ENCODE measurements at regions not wholly inside any gene's neighbourhood (a gene's known extent, or its start where the extent isn't known, plus 50 kb on each side); places are given as distances from the start of the nearest gene placed in this dataset.
"Not testable (repeated sequence)": the region's sequence is repeated elsewhere in the genome, so short reads cannot be mapped to it uniquely, and the experiment has no call there.

GRCh38 chr7:131940621-131941165 is 384.3 kb upstream of the PODXL start:
- in situ Hi-C loops (cut with HindIII; ENCODE audit: low sequenced_read_pairs) = loop anchor here (25.0 kb wide), 1 partner anchor 297 kb away; no protein-coding TSS in a partner anchor

- in situ Hi-C loops (cut with HindIII; ENCODE audit: low sequenced_read_pairs) = loop anchor here (25.0 kb wide), 1 partner anchor 299 kb away; no protein-coding TSS in a partner anchor
Measured at GRCh38 chr7:131938788-131939187, 382.4 kb upstream of the PODXL start.

GRCh38 chr7:131937868-131938267 is 381.4 kb upstream of the PODXL start:
- in situ Hi-C loops (cut with HindIII; ENCODE audit: low sequenced_read_pairs) = loop anchor here (25.0 kb wide), 1 partner anchor 299 kb away; no protein-coding TSS in a partner anchor

- in situ Hi-C loops (cut with HindIII; ENCODE audit: low sequenced_read_pairs) = loop anchor here (25.0 kb wide), 1 partner anchor 302 kb away; no protein-coding TSS in a partner anchor
Measured at GRCh38 chr7:131935180-131935579, 378.8 kb upstream of the PODXL start.

GRCh38 chr7:131934452-131934851 is 378.0 kb upstream of the PODXL start:
- in situ Hi-C loops (cut with HindIII; ENCODE audit: low sequenced_read_pairs) = loop anchor here (25.0 kb wide), 1 partner anchor 303 kb away; no protein-coding TSS in a partner anchor

GRCh38 chr7:131933751-131934289 is 377.4 kb upstream of the PODXL start:
- in situ Hi-C loops (cut with HindIII; ENCODE audit: low sequenced_read_pairs) = loop anchor here (25.0 kb wide), 1 partner anchor 303 kb away; no protein-coding TSS in a partner anchor

- in situ Hi-C loops (cut with HindIII; ENCODE audit: low sequenced_read_pairs) = loop anchor here (25.0 kb wide), 1 partner anchor 304 kb away; no protein-coding TSS in a partner anchor
Measured at GRCh38 chr7:131933219-131933618, 376.8 kb upstream of the PODXL start.

- in situ Hi-C loops (cut with HindIII; ENCODE audit: low sequenced_read_pairs) = loop anchor here (25.0 kb wide), 1 partner anchor 305 kb away; no protein-coding TSS in a partner anchor
Measured at GRCh38 chr7:131932271-131932670, 375.8 kb upstream of the PODXL start.

GRCh38 chr7:131931370-131931769 is 374.9 kb upstream of the PODXL start:
- in situ Hi-C loops (cut with HindIII; ENCODE audit: low sequenced_read_pairs) = loop anchor here (25.0 kb wide), 1 partner anchor 306 kb away; no protein-coding TSS in a partner anchor

- in situ Hi-C loops (cut with HindIII; ENCODE audit: low sequenced_read_pairs) = loop anchor here (25.0 kb wide), 1 partner anchor 308 kb away; no protein-coding TSS in a partner anchor
Measured at GRCh38 chr7:131929632-131930031, 373.2 kb upstream of the PODXL start.

- in situ Hi-C loops (cut with HindIII; ENCODE audit: low sequenced_read_pairs) = loop anchor here (25.0 kb wide), 1 partner anchor 309 kb away; no protein-coding TSS in a partner anchor
Measured at GRCh38 chr7:131927770-131928423, 371.5 kb upstream of the PODXL start.

- in situ Hi-C loops (cut with HindIII; ENCODE audit: low sequenced_read_pairs) = loop anchor here (25.0 kb wide), 1 partner anchor 312 kb away; no protein-coding TSS in a partner anchor
Measured at GRCh38 chr7:131925636-131926035, 369.2 kb upstream of the PODXL start.

GRCh38 chr7:131924857-131925256 is 368.4 kb upstream of the PODXL start:
- in situ Hi-C loops (cut with HindIII; ENCODE audit: low sequenced_read_pairs) = loop anchor here (25.0 kb wide), 1 partner anchor 312 kb away; no protein-coding TSS in a partner anchor

GRCh38 chr7:131922948-131923347 is 366.5 kb upstream of the PODXL start:
- in situ Hi-C loops (cut with HindIII; ENCODE audit: low sequenced_read_pairs) = not testable (repeated sequence)

GRCh38 chr7:131921016-131921415 is 364.6 kb upstream of the PODXL start:
- in situ Hi-C loops (cut with HindIII; ENCODE audit: low sequenced_read_pairs) = no loop called here

- in situ Hi-C loops (cut with HindIII; ENCODE audit: low sequenced_read_pairs) = no loop called here
Measured at GRCh38 chr7:131919920-131920709, 363.7 kb upstream of the PODXL start.

- in situ Hi-C loops (cut with HindIII; ENCODE audit: low sequenced_read_pairs) = no loop called here
Measured at GRCh38 chr7:131911112-131911511, 354.7 kb upstream of the PODXL start.

- in situ Hi-C loops (cut with HindIII; ENCODE audit: low sequenced_read_pairs) = no loop called here
Measured at GRCh38 chr7:131909151-131909768, 352.8 kb upstream of the PODXL start.

- in situ Hi-C loops (cut with HindIII; ENCODE audit: low sequenced_read_pairs) = no loop called here
Measured at GRCh38 chr7:131908714-131909113, 352.3 kb upstream of the PODXL start.

GRCh38 chr7:131905471-131905973 is 349.1 kb upstream of the PODXL start:
- in situ Hi-C loops (cut with HindIII; ENCODE audit: low sequenced_read_pairs) = no loop called here
